Common myeloid progenitor, CD34-positive (primary cell): ENCODE measurements at regions not wholly inside any gene's neighbourhood (a gene's known extent, or its start where the extent isn't known, plus 50 kb on each side); places are given as distances from the start of the nearest gene placed in this dataset.
A peak's percentile ranks its signal among the peaks of the same experiment; 100 is the strongest.

Source experiments
- CTCF ChIA-PET: fragments of 350-600 bp; sonication (Branson Sonifier 250); formaldehyde crosslinking; loops from one replicate; lab custom pipeline; 2021; ENCODE audit warnings: antibody characterized with exemption; lab: Charles Lee
- POLR2A ChIA-PET: fragments of 350-600 bp; sonication (Branson Sonifier 250); formaldehyde crosslinking; loops from one replicate; lab custom pipeline; 2021; ENCODE audit warnings: antibody characterized with exemption; lab: Charles Lee
- DNase-seq, 3 donors: peaks; one replicate each; pipeline versions ENCODE4 v3.0.0 to v3.0.0-alpha.2; 2013
- H3K27ac ChIP-seq, 2 experiments: 1 replicate in 1 of 2; 2 replicates in 1 of 2; pipeline ENCODE4 v1.7.0; 2013; ENCODE audit warnings: inconsistent platforms in 2 of 2, low read length in 2 of 2, mild to moderate bottlenecking in 2 of 2, low read depth in 1 of 2, moderate library complexity in 1 of 2; ENCODE audit not compliant: severe bottlenecking in 2 of 2, insufficient read depth in 1 of 2, poor library complexity in 1 of 2
- H3K27me3 ChIP-seq, 5 experiments: replicated peaks in 2 of 5; 1 replicate in 3 of 5; 2 replicates in 2 of 5; pipeline versions ENCODE4 v1.6.1 to v1.7.0; 2013; ENCODE audit warnings: low read length in 4 of 5, mild to moderate bottlenecking in 2 of 5, moderate library complexity in 2 of 5, inconsistent platforms in 1 of 5; ENCODE audit not compliant: insufficient read depth in 5 of 5, control insufficient read depth in 4 of 5
- H3K36me3 ChIP-seq, 4 experiments: 1 replicate in 2 of 4; 2 replicates in 2 of 4; pipeline versions ENCODE4 v1.6.1 to v1.7.0; 2013; ENCODE audit warnings: low read length in 3 of 4, control low read depth in 1 of 4, mild to moderate bottlenecking in 1 of 4; ENCODE audit not compliant: control insufficient read depth in 4 of 4, insufficient read depth in 4 of 4
- H3K4me1 ChIP-seq, 4 experiments: 1 replicate in 3 of 4; 2 replicates in 1 of 4; pipeline versions ENCODE4 v1.6.1 to v1.7.1; 2013; ENCODE audit warnings: low read length in 3 of 4, mild to moderate bottlenecking in 3 of 4, control low read depth in 1 of 4, inconsistent platforms in 1 of 4, moderate library complexity in 1 of 4; ENCODE audit not compliant: control insufficient read depth in 4 of 4, insufficient read depth in 4 of 4; ENCODE audit errors: control extremely low read depth in 1 of 4
- H3K4me3 ChIP-seq, 7 experiments: 1 replicate in 4 of 7; 2 replicates in 3 of 7; pipeline versions ENCODE4 v1.5.1 to v1.7.0; 2013; ENCODE audit warnings: mild to moderate bottlenecking in 7 of 7, low read length in 6 of 7, moderate library complexity in 6 of 7, inconsistent platforms in 2 of 7, low read depth in 2 of 7, control low read depth in 1 of 7; ENCODE audit not compliant: insufficient read depth in 4 of 7, control insufficient read depth in 1 of 7; ENCODE audit errors: extremely low read depth in 1 of 7
- H3K9me3 ChIP-seq, 5 experiments: 1 replicate in 4 of 5; 2 replicates in 1 of 5; pipeline versions ENCODE4 v1.6.1 to v1.7.1; 2013; ENCODE audit warnings: low read length in 4 of 5, mild to moderate bottlenecking in 2 of 5, inconsistent platforms in 1 of 5, low read depth in 1 of 5, moderate library complexity in 1 of 5; ENCODE audit not compliant: control insufficient read depth in 4 of 5, insufficient read depth in 2 of 5; ENCODE audit errors: control extremely low read depth in 1 of 5
- WGBS: methylation state at CpG from one replicate; pipeline ENCODE4 v1.1.5; 2013; ENCODE audit not compliant: insufficient coverage; 5-methylcytosine and 5-hydroxymethylcytosine counted together

DNA sequence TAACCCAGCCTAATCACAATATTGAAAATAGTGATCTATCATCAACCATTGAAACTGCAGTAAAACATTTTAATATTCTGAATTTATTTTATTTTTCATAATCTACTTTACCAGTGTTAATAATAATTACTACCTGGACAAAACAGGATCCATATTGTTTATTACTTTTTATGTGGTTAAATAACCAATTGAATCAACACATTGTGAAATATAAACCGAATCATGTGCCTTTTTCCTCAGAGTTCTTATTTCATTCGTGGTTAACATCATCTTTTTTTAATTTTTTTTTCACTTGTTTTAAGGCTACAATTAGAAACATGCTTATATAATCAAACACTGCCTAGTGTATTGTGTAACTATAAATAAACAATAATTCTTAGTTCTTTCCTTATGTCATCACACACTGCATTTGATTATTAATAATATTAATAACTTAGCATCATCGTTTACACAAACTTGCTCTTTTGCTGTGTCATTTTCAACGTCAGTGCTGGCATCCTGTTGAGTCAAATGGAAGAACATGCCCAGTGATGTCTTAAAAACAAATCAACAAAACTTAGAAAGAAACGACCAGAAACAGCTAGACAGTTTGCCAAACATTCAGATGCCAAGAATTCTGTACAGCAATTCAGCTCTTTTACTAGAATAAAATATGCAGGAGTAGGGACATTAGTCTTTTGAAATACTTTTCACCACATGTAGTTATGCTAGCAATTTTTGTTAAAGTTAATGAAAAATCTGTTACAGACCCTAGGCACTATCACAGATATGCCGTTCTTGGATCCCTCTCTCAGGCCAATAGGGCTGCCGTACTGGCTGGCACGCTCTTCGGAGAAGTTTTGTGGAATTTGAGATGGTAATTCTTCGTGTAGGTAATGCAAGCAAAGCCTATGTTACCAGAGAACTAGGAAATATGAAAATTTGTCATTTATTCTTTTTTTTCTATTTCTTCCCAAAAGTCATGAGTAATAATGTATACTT is 330.4 kb upstream of the SEMA3A start:
- 87% methylated on average over 5 of the region's 10 CpGs for WGBS
- CTCF ChIA-PET = no interaction called here
- H3K27me3 ChIP-seq = no peaks in the 10 kb centered on the region
- no peak overlapping the region for H3K27ac ChIP-seq
- POLR2A ChIA-PET = no interaction called here
- H3K9me3 ChIP-seq = peaks cover 0 to 1% (median 0%) of the 10 kb centered on the region in 5 experiments
- H3K4me3 ChIP-seq = no peak overlapping the region
- H3K4me1 ChIP-seq = no peaks in the 10 kb centered on the region
- peak in 2 of 3 donors; percentile 2 to 15 for DNase-seq
- H3K36me3 ChIP-seq = no peaks in the 10 kb centered on the region

DNA sequence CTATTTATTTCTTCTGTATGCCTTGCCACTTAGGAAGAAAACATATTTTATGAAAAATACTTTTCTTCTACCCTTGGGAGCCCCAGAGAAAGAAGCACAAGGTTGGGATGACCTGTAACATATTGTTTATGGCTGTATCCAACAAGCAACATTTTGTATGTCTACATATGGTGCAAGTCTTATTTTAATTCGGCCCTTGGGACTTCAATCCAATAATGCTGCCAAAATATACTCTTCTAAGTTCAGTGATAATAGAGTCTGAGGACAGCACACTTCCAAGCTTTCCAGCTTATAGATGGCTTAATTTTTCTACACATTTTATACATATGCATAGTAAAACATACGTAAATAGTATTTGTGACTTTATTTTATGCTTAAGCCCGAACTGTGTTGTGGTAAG is 318.5 kb upstream of the SEMA3A start:
- H3K27ac ChIP-seq = no peak overlapping the region
- no CpG with 5 or more reads among the region's 3 CpGs for WGBS
- H3K4me3 ChIP-seq = no peak overlapping the region
- no peaks in the 10 kb centered on the region for H3K36me3 ChIP-seq
- CTCF ChIA-PET = interaction anchor here (0.7 kb wide), 1 partner anchor 26 kb away, joined by 3 read pairs; no protein-coding TSS in a partner anchor
- H3K4me1 ChIP-seq = no peaks in the 10 kb centered on the region
- H3K27me3 ChIP-seq = no peaks in the 10 kb centered on the region
- POLR2A ChIA-PET = no interaction called here
- H3K9me3 ChIP-seq = no peaks in the 10 kb centered on the region
- DNase-seq = no peak

- H3K27me3 ChIP-seq = no peaks in the 10 kb centered on the region
- H3K9me3 ChIP-seq = no peaks in the 10 kb centered on the region
- DNase-seq = no peak
- no peaks in the 10 kb centered on the region for H3K4me1 ChIP-seq
- H3K36me3 ChIP-seq = no peaks in the 10 kb centered on the region
- POLR2A ChIA-PET = no interaction called here
- H3K27ac ChIP-seq = no peak overlapping the region
- WGBS = no CpG with 5 or more reads among the region's 1 CpG
- H3K4me3 ChIP-seq = no peak overlapping the region
- CTCF ChIA-PET = no interaction called here
These were observed 317.5 kb upstream of the SEMA3A start for GRCh38 chr7:84512055-84512454.

DNA sequence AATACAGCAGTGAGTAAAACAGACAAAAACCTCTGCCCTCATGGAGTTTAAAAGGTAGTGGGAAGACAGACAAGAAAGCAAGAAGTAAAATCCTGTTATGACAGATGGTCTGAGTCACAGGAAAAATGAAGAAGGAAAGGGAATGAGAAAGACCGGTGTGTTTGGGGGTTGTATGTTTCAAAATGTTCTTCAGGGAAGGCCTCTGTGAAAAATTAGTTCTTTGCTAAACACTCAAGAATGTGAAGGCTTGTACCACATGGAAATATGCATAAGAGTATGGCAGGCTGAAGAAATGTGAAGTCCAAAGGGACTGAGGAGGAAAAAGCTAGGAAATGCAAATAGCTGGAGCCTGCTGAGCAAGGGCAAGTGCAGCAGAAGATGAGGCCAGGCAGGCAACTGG is 315.9 kb upstream of the SEMA3A start:
- CTCF ChIA-PET = interaction anchor here (0.6 kb wide), 1 partner anchor 1946 kb away, joined by 4 read pairs; no protein-coding TSS in a partner anchor

DNA sequence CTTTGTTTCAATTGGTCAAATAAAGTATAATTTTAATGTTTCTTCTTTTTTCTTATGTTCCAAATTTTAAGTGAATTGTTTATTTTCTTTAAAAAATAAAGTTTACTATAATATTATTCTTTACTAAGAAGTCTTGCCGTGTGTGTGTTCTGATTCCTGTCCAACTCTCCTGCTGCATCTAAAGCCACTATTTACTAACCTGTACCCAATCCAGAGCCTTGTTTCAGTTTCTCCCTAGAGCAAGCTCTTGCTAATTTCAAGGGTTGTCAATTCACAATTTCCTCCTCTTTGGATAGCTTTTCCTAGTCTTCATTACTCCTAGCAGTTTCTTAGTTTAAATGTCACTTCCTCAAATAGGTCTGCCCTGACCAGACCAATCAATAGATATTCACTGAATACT is 314.9 kb upstream of the SEMA3A start:
- Histone ChIP-seq H3K4me1 (no peaks in the 10 kb centered on the region), H3K36me3 (no peaks in the 10 kb centered on the region), H3K27me3 (no peaks in the 10 kb centered on the region), H3K4me3 (no peak overlapping the region), H3K27ac (no peak overlapping the region), H3K9me3 (no peaks in the 10 kb centered on the region)
- CTCF ChIA-PET = no interaction called here
- 100% methylated on average over 1 of the region's 1 CpG for WGBS
- no peak for DNase-seq
- POLR2A ChIA-PET = no interaction called here

More for the DNA sequence above, 315.9 kb upstream of the SEMA3A start:
- H3K36me3 ChIP-seq = no peaks in the 10 kb centered on the region
- H3K4me1 ChIP-seq = no peaks in the 10 kb centered on the region
- POLR2A ChIA-PET = no interaction called here
- 80% methylated on average over 1 of the region's 1 CpG for WGBS
- H3K4me3 ChIP-seq = no peak overlapping the region
- no peaks in the 10 kb centered on the region for H3K9me3 ChIP-seq
- no peak overlapping the region for H3K27ac ChIP-seq
- H3K27me3 ChIP-seq = no peaks in the 10 kb centered on the region
- DNase-seq = no peak

DNA sequence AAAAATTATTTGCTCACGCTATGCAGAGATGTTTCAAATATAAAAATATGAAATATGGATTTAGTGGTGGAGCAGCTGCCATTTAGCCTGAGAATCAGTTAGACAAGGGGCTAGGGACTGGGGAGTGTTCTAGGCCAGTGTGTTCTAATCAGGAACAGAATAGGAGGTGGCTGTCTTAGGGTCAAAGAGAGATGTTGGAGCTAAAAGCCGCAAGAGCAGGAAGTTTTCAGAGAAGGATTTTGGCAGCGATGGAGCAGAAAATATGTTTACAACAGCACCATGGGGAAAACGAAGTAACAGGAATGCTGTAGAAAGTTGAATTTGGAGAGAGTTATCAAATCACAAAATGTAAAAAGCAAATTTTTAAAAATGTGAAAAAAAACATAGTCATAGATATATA is 314.0 kb upstream of the SEMA3A start:
- Histone ChIP-seq H3K9me3 (no peaks in the 10 kb centered on the region), H3K27me3 (no peaks in the 10 kb centered on the region), H3K4me3 (no peak overlapping the region), H3K27ac (no peak overlapping the region), H3K36me3 (no peaks in the 10 kb centered on the region), H3K4me1 (no peaks in the 10 kb centered on the region)
- ChIA-PET CTCF (no interaction called here), POLR2A (no interaction called here)
- WGBS = 97% methylated on average over 3 of the region's 4 CpGs
- no peak for DNase-seq

DNA sequence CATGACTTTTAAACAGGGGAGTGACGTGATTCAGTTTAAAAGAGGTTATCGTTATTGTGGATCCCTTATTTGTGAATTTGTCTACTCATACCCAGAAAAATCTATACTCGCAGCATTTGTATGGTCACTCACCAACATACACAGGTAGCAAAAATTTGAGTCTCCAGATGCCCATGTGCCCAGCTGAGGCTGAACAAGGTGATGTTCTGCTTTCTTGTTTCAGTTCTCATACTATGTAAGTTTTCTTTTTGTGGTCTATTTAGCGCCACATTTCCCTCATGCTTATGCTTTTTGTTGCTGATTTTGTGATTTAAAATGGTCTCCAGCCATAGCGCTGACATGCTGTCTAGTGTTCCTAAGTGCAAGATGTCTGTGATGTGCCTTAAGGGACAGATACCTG is 312.9 kb upstream of the SEMA3A start:
- no peak for DNase-seq
- H3K27me3 ChIP-seq = no peaks in the 10 kb centered on the region
- no peak overlapping the region for H3K27ac ChIP-seq
- no peaks in the 10 kb centered on the region for H3K9me3 ChIP-seq
- H3K4me3 ChIP-seq = no peak overlapping the region
- no peaks in the 10 kb centered on the region for H3K36me3 ChIP-seq
- CTCF ChIA-PET = no interaction called here
- no peaks in the 10 kb centered on the region for H3K4me1 ChIP-seq
- 100% methylated on average over 3 of the region's 5 CpGs for WGBS
- POLR2A ChIA-PET = no interaction called here
